ENCODE measurements at regions not wholly inside any gene's neighbourhood (a gene's known extent, or its start where the extent isn't known, plus 50 kb on each side); places are given as distances from the start of the nearest gene placed in this dataset.

DNA sequence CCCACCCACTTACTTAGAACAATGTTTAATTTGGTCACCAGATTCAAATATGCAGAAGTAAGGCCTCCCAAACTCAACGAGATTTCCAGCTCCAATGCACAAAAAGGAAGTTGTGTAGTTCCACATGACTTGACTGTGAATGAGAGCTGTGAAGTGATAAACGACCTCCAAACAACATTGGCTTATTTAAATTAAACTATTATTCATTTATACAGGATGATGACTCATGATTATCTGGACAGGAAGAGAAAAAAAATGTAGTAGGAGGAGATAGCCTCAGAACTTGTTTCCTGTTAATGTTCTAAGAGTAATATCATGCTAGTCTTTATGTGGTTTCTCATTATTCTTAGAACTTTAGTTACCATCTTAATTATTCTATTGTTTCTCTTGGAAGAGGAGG, 237.3 kb downstream of the C1D start:
- TF ChIP-seq EZH2 (IDR thresholded peaks at IDR 0.05) (no peak), POLR2AphosphoS5 (IDR thresholded peaks at IDR 0.05; ENCODE audit: borderline replicate concordance, low read depth, low read length) (no peak)

All from SK-N-MC (cell line).